ENCODE measurements at regions not wholly inside any gene's neighbourhood (a gene's known extent, or its start where the extent isn't known, plus 50 kb on each side); places are given as distances from the start of the nearest gene placed in this dataset.
"Not testable (repeated sequence)": the region's sequence is repeated elsewhere in the genome, so short reads cannot be mapped to it uniquely, and the experiment has no call there.

DNA sequence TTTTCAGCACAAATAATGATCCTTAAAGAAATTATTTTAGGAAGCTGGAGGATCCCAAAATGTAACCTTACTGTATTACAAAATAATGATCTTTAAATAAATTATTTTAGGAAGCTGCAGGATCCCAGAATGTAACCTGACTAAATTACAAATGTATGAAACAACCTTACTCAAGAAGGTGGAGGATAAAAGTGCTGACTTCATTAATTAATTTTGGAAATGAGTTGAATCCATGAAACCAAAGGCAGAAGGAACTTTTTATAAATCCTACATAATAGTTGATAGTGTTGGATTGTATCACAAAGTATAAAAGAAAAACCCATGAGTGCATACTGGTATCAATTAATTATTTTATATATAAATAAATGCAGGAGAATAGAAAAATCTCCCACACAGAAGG, 859.9 kb downstream of the KCNJ2 start:
- Histone ChIP-seq H3K9me3 (ENCODE audit: low read depth, low read length, poor library complexity, severe bottlenecking) (no peaks in the 10 kb centered on the region), H3K27ac (ENCODE audit: low read depth, low read length, poor library complexity, severe bottlenecking) (no peak overlapping the region), H3K4me3 (ENCODE audit: low read depth, low read length, poor library complexity, severe bottlenecking) (no peak overlapping the region), H3K4me1 (ENCODE audit: insufficient read depth, low read length, poor library complexity, severe bottlenecking) (no peaks in the 10 kb centered on the region), H3K36me3 (ENCODE audit: insufficient read depth, low read length, poor library complexity, severe bottlenecking) (no peaks in the 10 kb centered on the region), H3K27me3 (replicated peaks; ENCODE audit: insufficient read depth, low read depth, low read length, poor library complexity) (no peaks in the 10 kb centered on the region)
- no TSS peak for BruUV-seq (replicated peaks)
- ChIA-PET POLR2A (ENCODE audit: low non-redundant PET) (no interaction called here), CTCF (no interaction called here)
- no peak for DNase-seq (ENCODE audit: low spot score)
- TF ChIP-seq EZH2 (IDR thresholded peaks at IDR 0.05; ENCODE audit: borderline replicate concordance, low read depth, low read length, poor library complexity, severe bottlenecking) (no peak), CTCF (conservative IDR thresholded peaks at IDR 0.05; ENCODE audit: low read depth, low read length) (no peak)
- intact Hi-C loops (cut with micrococcal nuclease; ENCODE audit: unreplicated experiment) = no loop called here

DNA sequence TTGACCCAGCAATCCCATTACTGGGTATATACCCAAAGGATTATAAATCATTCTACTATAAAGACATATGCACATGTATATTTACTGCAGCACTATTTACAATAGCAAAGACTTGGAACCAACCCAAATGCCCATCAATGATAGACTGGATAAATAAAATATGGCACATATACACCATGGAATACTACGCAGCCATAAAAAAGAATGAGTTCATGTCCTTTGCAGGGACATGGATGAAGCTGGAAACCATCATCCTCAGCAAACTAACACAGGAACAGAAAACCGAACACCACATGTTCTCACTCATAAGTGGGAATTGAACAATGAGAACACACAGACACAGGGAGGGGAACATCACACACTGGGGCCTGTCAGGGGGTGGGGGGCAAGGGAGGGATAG, 862.0 kb downstream of the KCNJ2 start:
- H3K9me3 ChIP-seq (ENCODE audit: low read depth, low read length, poor library complexity, severe bottlenecking); CTCF ChIA-PET; H3K4me3 ChIP-seq (ENCODE audit: low read depth, low read length, poor library complexity, severe bottlenecking); H3K27me3 ChIP-seq (replicated peaks; ENCODE audit: insufficient read depth, low read depth, low read length, poor library complexity); H3K27ac ChIP-seq (ENCODE audit: low read depth, low read length, poor library complexity, severe bottlenecking); POLR2A ChIA-PET (ENCODE audit: low non-redundant PET); intact Hi-C loops (cut with micrococcal nuclease; ENCODE audit: unreplicated experiment); DNase-seq (ENCODE audit: low spot score); H3K36me3 ChIP-seq (ENCODE audit: insufficient read depth, low read length, poor library complexity, severe bottlenecking); BruUV-seq (replicated peaks); H3K4me1 ChIP-seq (ENCODE audit: insufficient read depth, low read length, poor library complexity, severe bottlenecking): not testable (repeated sequence)

DNA sequence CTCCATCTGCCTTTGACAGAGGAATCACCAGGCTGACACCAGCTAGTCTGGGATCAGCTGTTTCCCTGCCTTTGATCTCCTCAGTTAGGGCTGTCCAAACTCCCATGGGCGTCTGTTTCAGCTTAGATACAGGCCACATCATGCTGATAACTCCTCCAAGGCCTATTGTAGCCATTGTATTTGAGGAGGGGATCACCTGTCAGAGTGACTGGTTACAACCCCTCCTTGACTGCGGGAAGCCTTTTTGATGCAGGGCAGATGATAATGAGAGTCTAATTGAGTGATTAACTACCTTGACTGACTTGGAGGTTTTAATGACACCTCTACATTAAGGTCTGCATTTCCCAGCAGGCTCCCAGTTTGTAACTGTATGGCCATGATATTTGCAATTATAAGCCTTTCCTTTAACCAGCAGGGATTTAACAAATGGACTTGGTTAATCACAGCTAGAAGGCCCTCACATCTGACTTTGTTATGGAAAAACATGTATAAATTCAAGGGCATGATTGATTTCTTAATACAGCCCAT, 863.5 kb downstream of the KCNJ2 start:
- POLR2A ChIA-PET (ENCODE audit: low non-redundant PET) = no interaction called here
- intact Hi-C loops (cut with micrococcal nuclease; ENCODE audit: unreplicated experiment) = no loop called here
- Histone ChIP-seq H3K36me3 (ENCODE audit: insufficient read depth, low read length, poor library complexity, severe bottlenecking) (no peaks in the 10 kb centered on the region), H3K27ac (ENCODE audit: low read depth, low read length, poor library complexity, severe bottlenecking) (no peak overlapping the region), H3K27me3 (replicated peaks; ENCODE audit: insufficient read depth, low read depth, low read length, poor library complexity) (no peaks in the 10 kb centered on the region), H3K9me3 (ENCODE audit: low read depth, low read length, poor library complexity, severe bottlenecking) (peaks cover 5% of the 10 kb centered on the region), H3K4me1 (ENCODE audit: insufficient read depth, low read length, poor library complexity, severe bottlenecking) (no peaks in the 10 kb centered on the region), H3K4me3 (ENCODE audit: low read depth, low read length, poor library complexity, severe bottlenecking) (no peak overlapping the region)
- DNase-seq (ENCODE audit: low spot score) = no peak
- BruUV-seq (replicated peaks) = no TSS peak
- CTCF ChIA-PET = no interaction called here
- TF ChIP-seq CTCF (conservative IDR thresholded peaks at IDR 0.05; ENCODE audit: low read depth, low read length) = no peak
- TF ChIP-seq EZH2 (IDR thresholded peaks at IDR 0.05; ENCODE audit: borderline replicate concordance, low read depth, low read length, poor library complexity, severe bottlenecking) = no peak

GRCh38 chr17:71033336-71033735, 864.0 kb downstream of the KCNJ2 start:
- intact Hi-C loops (cut with micrococcal nuclease; ENCODE audit: unreplicated experiment) = no loop called here
- CTCF ChIA-PET = no interaction called here
- Histone ChIP-seq H3K36me3 (ENCODE audit: insufficient read depth, low read length, poor library complexity, severe bottlenecking) (no peaks in the 10 kb centered on the region), H3K4me1 (ENCODE audit: insufficient read depth, low read length, poor library complexity, severe bottlenecking) (no peaks in the 10 kb centered on the region), H3K27ac (ENCODE audit: low read depth, low read length, poor library complexity, severe bottlenecking) (no peak overlapping the region), H3K9me3 (ENCODE audit: low read depth, low read length, poor library complexity, severe bottlenecking) (peaks cover 5% of the 10 kb centered on the region), H3K27me3 (replicated peaks; ENCODE audit: insufficient read depth, low read depth, low read length, poor library complexity) (no peaks in the 10 kb centered on the region), H3K4me3 (ENCODE audit: low read depth, low read length, poor library complexity, severe bottlenecking) (no peak overlapping the region)
- no TSS peak for BruUV-seq (replicated peaks)
- no peak for TF ChIP-seq CTCF (conservative IDR thresholded peaks at IDR 0.05; ENCODE audit: low read depth, low read length)
- no peak for TF ChIP-seq EZH2 (IDR thresholded peaks at IDR 0.05; ENCODE audit: borderline replicate concordance, low read depth, low read length, poor library complexity, severe bottlenecking)
- peak; percentile 3 for DNase-seq (ENCODE audit: low spot score)
- POLR2A ChIA-PET (ENCODE audit: low non-redundant PET) = no interaction called here
